ENCODE measurements at regions not wholly inside any gene's neighbourhood (a gene's known extent, or its start where the extent isn't known, plus 50 kb on each side); places are given as distances from the start of the nearest gene placed in this dataset.

GRCh38 chr20:3354247-3354646 is 53.2 kb downstream of the DNAAF9 start:
- no peak overlapping the region for H3K27ac Mint-ChIP-seq

GRCh38 chr20:3353646-3354045 is 53.8 kb downstream of the DNAAF9 start:
- H3F3A ChIP-seq (replicated peaks; ENCODE audit: low read depth), result no peaks in the 10 kb centered on the region
- H3K9me3 Mint-ChIP-seq, result no peaks in the 10 kb centered on the region
- no peak overlapping the region for H2AFZ ChIP-seq
- H3K36me3 Mint-ChIP-seq (ENCODE audit: low read depth), result no peaks in the 10 kb centered on the region
- no peak overlapping the region for H3K27ac Mint-ChIP-seq
- no peak overlapping the region for H3K4me3 ChIP-seq
- H3K4me1 ChIP-seq (ENCODE audit: insufficient read depth), result no peaks in the 10 kb centered on the region
- no peaks in the 10 kb centered on the region for H3K9me2 ChIP-seq (ENCODE audit: insufficient read depth)
- H3K27ac ChIP-seq (ENCODE audit: low read depth), result no peak overlapping the region
- no peaks in the 10 kb centered on the region for H4K20me1 ChIP-seq (replicated peaks; ENCODE audit: insufficient read depth)
- no peak for DNase-seq (ENCODE audit: low spot score)
- no peaks in the 10 kb centered on the region for H3K4me1 Mint-ChIP-seq
- H3K27me3 ChIP-seq (ENCODE audit: insufficient read depth), result no peaks in the 10 kb centered on the region
- H3K4me3 Mint-ChIP-seq, result no peak overlapping the region
- H3K27me3 Mint-ChIP-seq (ENCODE audit: insufficient read depth, low read depth, poor library complexity), result no peaks in the 10 kb centered on the region
- no peaks in the 10 kb centered on the region for H3K79me2 ChIP-seq (replicated peaks; ENCODE audit: insufficient read depth)
- H3K4me2 ChIP-seq, result no peak overlapping the region
- ATAC-seq, result no peak
- H3K36me3 ChIP-seq (ENCODE audit: insufficient read depth), result no peaks in the 10 kb centered on the region
- no peak for TF ChIP-seq CTCF (conservative IDR thresholded peaks at IDR 0.05; ENCODE audit: low read depth in 2 of 2)
- no peak for TF ChIP-seq ZNF114 (CRISPR knock-in tag; IDR thresholded peaks at IDR 0.05)
- TF ChIP-seq ZNF462 (CRISPR knock-in tag; IDR thresholded peaks at IDR 0.05), result no peak
- no peak for TF ChIP-seq POLR2AphosphoS5 (IDR thresholded peaks at IDR 0.05; ENCODE audit: low read depth)
- TF ChIP-seq EZH2 (IDR thresholded peaks at IDR 0.05; ENCODE audit: low read depth, unreplicated experiment), result no peak

More at GRCh38 chr20:3354247-3354646, 53.2 kb downstream of the DNAAF9 start:
- H3K4me3 ChIP-seq, result no peak overlapping the region
- no peaks in the 10 kb centered on the region for H3K4me1 ChIP-seq (ENCODE audit: insufficient read depth)
- no peaks in the 10 kb centered on the region for H3K79me2 ChIP-seq (replicated peaks; ENCODE audit: insufficient read depth)
- no peak for ATAC-seq
- Mint-ChIP-seq H3K4me1 (no peaks in the 10 kb centered on the region), H3K4me3 (no peak overlapping the region), H3K9me3 (no peaks in the 10 kb centered on the region), H3K27me3 (ENCODE audit: insufficient read depth, low read depth, poor library complexity) (no peaks in the 10 kb centered on the region), H3K36me3 (ENCODE audit: low read depth) (no peaks in the 10 kb centered on the region)
- no peaks in the 10 kb centered on the region for H3F3A ChIP-seq (replicated peaks; ENCODE audit: low read depth)
- no peak overlapping the region for H3K27ac ChIP-seq (ENCODE audit: low read depth)
- no peak overlapping the region for H3K4me2 ChIP-seq
- no peaks in the 10 kb centered on the region for H3K27me3 ChIP-seq (ENCODE audit: insufficient read depth)
- TF ChIP-seq CTCF (conservative IDR thresholded peaks at IDR 0.05; ENCODE audit: low read depth in 2 of 2) (no peak), ZNF114 (CRISPR knock-in tag; IDR thresholded peaks at IDR 0.05) (no peak), STAT1 (IDR thresholded peaks at IDR 0.05; ENCODE audit: unreplicated experiment) (no peak), CREB1 (CRISPR knock-in tag; IDR thresholded peaks at IDR 0.05; ENCODE audit: low read depth) (no peak), JUNB (IDR thresholded peaks at IDR 0.05; ENCODE audit: unreplicated experiment) (no peak), ZNF331 (CRISPR knock-in tag; IDR thresholded peaks at IDR 0.05; ENCODE audit: low read depth) (no peak)
- no peaks in the 10 kb centered on the region for H3K9me2 ChIP-seq (ENCODE audit: insufficient read depth)
- H3K36me3 ChIP-seq (ENCODE audit: insufficient read depth), result no peaks in the 10 kb centered on the region
- DNase-seq (ENCODE audit: low spot score), result no peak
- H4K20me1 ChIP-seq (replicated peaks; ENCODE audit: insufficient read depth), result no peaks in the 10 kb centered on the region
- H2AFZ ChIP-seq, result no peak overlapping the region
